HS-5 (cell line): ENCODE measurements at regions not wholly inside any gene's neighbourhood (a gene's known extent, or its start where the extent isn't known, plus 50 kb on each side); places are given as distances from the start of the nearest gene placed in this dataset.

ENCODE experiments used
- DNase-seq: peaks from one replicate; pipeline ENCODE4 v3.0.0-alpha.2; 2012; ENCODE audit warnings: low read depth

GRCh38 chr4:4735870-4736269 is 123.6 kb upstream of the MSX1 start:
- DNase-seq, result no peak

GRCh38 chr4:4735136-4735750 is 124.2 kb upstream of the MSX1 start:
- DNase-seq, result no peak

- no peak for DNase-seq
These were observed 125.0 kb upstream of the MSX1 start for GRCh38 chr4:4734425-4734824.

- DNase-seq, result no peak
These were observed 125.8 kb upstream of the MSX1 start for GRCh38 chr4:4733663-4734062.

GRCh38 chr4:4730249-4730648 is 129.2 kb upstream of the MSX1 start:
- no peak for DNase-seq

- DNase-seq, result no peak
These were observed 130.3 kb upstream of the MSX1 start for GRCh38 chr4:4729206-4729605.

GRCh38 chr4:4727536-4727935 is 131.9 kb upstream of the MSX1 start:
- DNase-seq, result no peak

- DNase-seq, result no peak
These were observed 133.4 kb upstream of the MSX1 start for GRCh38 chr4:4726051-4726450.

- no peak for DNase-seq
These were observed 135.1 kb upstream of the MSX1 start for GRCh38 chr4:4724321-4724720.

GRCh38 chr4:4721636-4722035 is 137.8 kb upstream of the MSX1 start:
- DNase-seq, result no peak

GRCh38 chr4:4720646-4721045 is 138.8 kb upstream of the MSX1 start:
- no peak for DNase-seq

- DNase-seq, result no peak
These were observed 140.0 kb upstream of the MSX1 start for GRCh38 chr4:4719436-4719835.

- no peak for DNase-seq
These were observed 141.8 kb upstream of the MSX1 start for GRCh38 chr4:4717692-4718091.

GRCh38 chr4:4714331-4714730 is 145.1 kb upstream of the MSX1 start:
- no peak for DNase-seq

GRCh38 chr4:4712800-4713528 is 146.5 kb upstream of the MSX1 start:
- no peak for DNase-seq

GRCh38 chr4:4711902-4712301 is 147.6 kb upstream of the MSX1 start:
- DNase-seq, result no peak

GRCh38 chr4:4709736-4710135 is 149.7 kb upstream of the MSX1 start:
- no peak for DNase-seq

GRCh38 chr4:4704267-4704666 is 155.2 kb upstream of the MSX1 start:
- DNase-seq, result no peak

GRCh38 chr4:4697584-4697983 is 155.7 kb upstream of the STX18 start:
- no peak for DNase-seq

- no peak for DNase-seq
These were observed 154.7 kb upstream of the STX18 start for GRCh38 chr4:4696530-4696929.

- DNase-seq, result no peak
These were observed 153.6 kb upstream of the STX18 start for GRCh38 chr4:4695497-4695896.

GRCh38 chr4:4694827-4695226 is 153.0 kb upstream of the STX18 start:
- DNase-seq, result no peak

- DNase-seq, result no peak
These were observed 152.5 kb upstream of the STX18 start for GRCh38 chr4:4694296-4694772.

- DNase-seq, result no peak
These were observed 152.0 kb upstream of the STX18 start for GRCh38 chr4:4693755-4694295.
